ENCODE measurements at regions not wholly inside any gene's neighbourhood (a gene's known extent, or its start where the extent isn't known, plus 50 kb on each side); places are given as distances from the start of the nearest gene placed in this dataset.

- Histone ChIP-seq H3K9me3 (replicated peaks in 1 of 2; ENCODE audit: control insufficient read depth in 1 of 2, insufficient read depth in 1 of 2, low read length in 2 of 2) (peaks cover 0 to 5% of the 10 kb centered on the region in 2 donors), H4K20me1 (ENCODE audit: insufficient read depth, low read length) (no peaks in the 10 kb centered on the region), H3K79me2 (ENCODE audit: insufficient read depth, low read length) (no peaks in the 10 kb centered on the region), H3K4me1 (ENCODE audit: control insufficient read depth in 1 of 2, insufficient read depth in 2 of 2, low read length in 2 of 2) (no peaks in the 10 kb centered on the region), H3K4me2 (replicated peaks; ENCODE audit: extremely low read depth, low read length, poor library complexity, severe bottlenecking) (no peak overlapping the region), H3K36me3 (replicated peaks in 1 of 2; ENCODE audit: control insufficient read depth in 1 of 2, insufficient read depth in 2 of 2, low read length in 2 of 2) (no peaks in the 10 kb centered on the region), H3K9ac (ENCODE audit: insufficient read depth, low read length, poor library complexity, severe bottlenecking) (no peak overlapping the region), H2AFZ (ENCODE audit: insufficient read depth, low read depth, low read length, poor library complexity, severe bottlenecking) (no peak overlapping the region), H3K27me3 (ENCODE audit: control insufficient read depth in 2 of 2, insufficient read depth in 2 of 2, low read length in 2 of 2) (no peaks in the 10 kb centered on the region), H3K27ac (ENCODE audit: low read depth in 1 of 2, low read length in 2 of 2) (no peak overlapping the region), H3K4me3 (replicated peaks in 1 of 3; ENCODE audit: low read depth in 2 of 3, low read length in 3 of 3) (no peak overlapping the region)
- DNase-seq: peak; percentile 34 to 58 (median 56)
- H3K36me3 Mint-ChIP-seq: no peaks in the 10 kb centered on the region
- no peak overlapping the region for H3K4me3 Mint-ChIP-seq
- intact Hi-C loops (cut with micrococcal nuclease): loop anchor here in 1 of 2 donors (5.0 kb wide), 1 partner anchor 248 kb away; no protein-coding TSS in a partner anchor
- H3K27ac Mint-ChIP-seq: no peak overlapping the region
- TF ChIP-seq CTCF (IDR thresholded peaks at IDR 0.05): peak; percentile 85
- H3K9me3 Mint-ChIP-seq: peaks cover 0 to 6% (median 2%) of the 10 kb centered on the region in 7 donors
- WGBS (ENCODE audit: insufficient coverage): 0% methylated on average over 1 of the region's 3 CpGs
- H3K4me1 Mint-ChIP-seq: no peaks in the 10 kb centered on the region
- no peaks in the 10 kb centered on the region for H3K27me3 Mint-ChIP-seq (ENCODE audit: low read depth in 3 of 3)
These were observed 105.9 kb upstream of the C21orf91 start for GRCh38 chr21:17925000-17925610.

- Histone ChIP-seq H3K4me3 (replicated peaks in 1 of 3; ENCODE audit: low read depth in 2 of 3, low read length in 3 of 3) (no peak overlapping the region), H3K9me3 (replicated peaks in 1 of 2; ENCODE audit: control insufficient read depth in 1 of 2, insufficient read depth in 1 of 2, low read length in 2 of 2) (peaks cover 8 to 9% of the 10 kb centered on the region in 2 donors), H2AFZ (ENCODE audit: insufficient read depth, low read depth, low read length, poor library complexity, severe bottlenecking) (no peak overlapping the region), H3K4me1 (ENCODE audit: control insufficient read depth in 1 of 2, insufficient read depth in 2 of 2, low read length in 2 of 2) (no peaks in the 10 kb centered on the region), H3K27me3 (ENCODE audit: control insufficient read depth in 2 of 2, insufficient read depth in 2 of 2, low read length in 2 of 2) (no peaks in the 10 kb centered on the region), H4K20me1 (ENCODE audit: insufficient read depth, low read length) (no peaks in the 10 kb centered on the region), H3K27ac (ENCODE audit: low read depth in 1 of 2, low read length in 2 of 2) (no peak overlapping the region), H3K79me2 (ENCODE audit: insufficient read depth, low read length) (no peaks in the 10 kb centered on the region), H3K9ac (ENCODE audit: insufficient read depth, low read length, poor library complexity, severe bottlenecking) (no peak overlapping the region), H3K36me3 (replicated peaks in 1 of 2; ENCODE audit: control insufficient read depth in 1 of 2, insufficient read depth in 2 of 2, low read length in 2 of 2) (no peaks in the 10 kb centered on the region), H3K4me2 (replicated peaks; ENCODE audit: extremely low read depth, low read length, poor library complexity, severe bottlenecking) (no peak overlapping the region)
- Mint-ChIP-seq H3K4me3 (no peak overlapping the region), H3K4me1 (no peaks in the 10 kb centered on the region), H3K36me3 (no peaks in the 10 kb centered on the region), H3K9me3 (peaks cover 1 to 16% (median 14%) of the 10 kb centered on the region in 7 donors), H3K27ac (no peak overlapping the region), H3K27me3 (ENCODE audit: low read depth in 3 of 3) (no peaks in the 10 kb centered on the region)
- TF ChIP-seq CTCF (IDR thresholded peaks at IDR 0.05): no peak
- intact Hi-C loops (cut with micrococcal nuclease): no loop called here
- no CpG with 5 or more reads among the region's 2 CpGs for WGBS (ENCODE audit: insufficient coverage)
- no peak for DNase-seq
These were observed 102.7 kb upstream of the C21orf91 start for GRCh38 chr21:17921579-17922530.

Measured in CD14-positive monocyte (primary cell).